Ascending aorta (tissue), 2 donors: ENCODE measurements at regions not wholly inside any gene's neighbourhood (a gene's known extent, or its start where the extent isn't known, plus 50 kb on each side); places are given as distances from the start of the nearest gene placed in this dataset.

ENCODE experiments used
- DNase-seq, 2 donors: peaks; one replicate each; pipeline ENCODE4 v3.0.0-alpha.2; 2019; ENCODE audit warnings: low spot score in 2 of 2
- H3K27ac ChIP-seq, 2 donors: fragments of 200-600 bp; sonication (generic); one replicate each; pipeline ENCODE4 v1.5.1; 2016 to 2017; ENCODE audit warnings: mild to moderate bottlenecking in 1 of 2
- H3K27me3 ChIP-seq: fragments of 200-600 bp; sonication (generic); one replicate; pipeline ENCODE4 v1.5.1; 2017
- H3K36me3 ChIP-seq, 2 donors: fragments of 200-600 bp; sonication (generic); one replicate each; pipeline ENCODE4 v1.5.1; 2016
- H3K4me1 ChIP-seq, 2 donors: fragments of 200-600 bp; sonication (generic); one replicate each; pipeline ENCODE4 v1.5.1; 2016 to 2017; ENCODE audit warnings: mild to moderate bottlenecking in 1 of 2
- H3K4me3 ChIP-seq, 2 donors: fragments of 200-600 bp; sonication (generic); one replicate each; pipeline ENCODE4 v1.5.1; 2016 to 2017; ENCODE audit warnings: mild to moderate bottlenecking in 1 of 2
- H3K9me3 ChIP-seq, 2 donors: fragments of 200-600 bp; sonication (generic); one replicate each; pipeline ENCODE4 v1.5.1; 2016
- intact Hi-C: fragments of 100-400 bp; cut with DNase I; formaldehyde crosslinking; loops from one replicate; pipeline ENCODE4 v1.15.1; 2023
- TF ChIP-seq, protein P1 (sequence below), 3 experiments: fragments of 200-600 bp in 2 of 3; fragments of 450-650 bp in 1 of 3; sonication (generic) in 2 of 3; IDR thresholded peaks; one replicate each; pipeline ENCODE4 v1.5.1; 2016 to 2019; ENCODE audit warnings: antibody characterized with exemption in 3 of 3, mild to moderate bottlenecking in 1 of 3, moderate library complexity in 1 of 3

- Histone ChIP-seq H3K4me3 (no peak overlapping the region), H3K27ac (no peak overlapping the region), H3K4me1 (no peaks in the 10 kb centered on the region), H3K36me3 (no peaks in the 10 kb centered on the region), H3K9me3 (no peaks in the 10 kb centered on the region), H3K27me3 (no peaks in the 10 kb centered on the region)
- intact Hi-C loops, result loop anchor here (10.0 kb wide), 1 partner anchor 623 kb away; no protein-coding TSS in a partner anchor
- no peak for DNase-seq
- TF ChIP-seq, protein P1, sequence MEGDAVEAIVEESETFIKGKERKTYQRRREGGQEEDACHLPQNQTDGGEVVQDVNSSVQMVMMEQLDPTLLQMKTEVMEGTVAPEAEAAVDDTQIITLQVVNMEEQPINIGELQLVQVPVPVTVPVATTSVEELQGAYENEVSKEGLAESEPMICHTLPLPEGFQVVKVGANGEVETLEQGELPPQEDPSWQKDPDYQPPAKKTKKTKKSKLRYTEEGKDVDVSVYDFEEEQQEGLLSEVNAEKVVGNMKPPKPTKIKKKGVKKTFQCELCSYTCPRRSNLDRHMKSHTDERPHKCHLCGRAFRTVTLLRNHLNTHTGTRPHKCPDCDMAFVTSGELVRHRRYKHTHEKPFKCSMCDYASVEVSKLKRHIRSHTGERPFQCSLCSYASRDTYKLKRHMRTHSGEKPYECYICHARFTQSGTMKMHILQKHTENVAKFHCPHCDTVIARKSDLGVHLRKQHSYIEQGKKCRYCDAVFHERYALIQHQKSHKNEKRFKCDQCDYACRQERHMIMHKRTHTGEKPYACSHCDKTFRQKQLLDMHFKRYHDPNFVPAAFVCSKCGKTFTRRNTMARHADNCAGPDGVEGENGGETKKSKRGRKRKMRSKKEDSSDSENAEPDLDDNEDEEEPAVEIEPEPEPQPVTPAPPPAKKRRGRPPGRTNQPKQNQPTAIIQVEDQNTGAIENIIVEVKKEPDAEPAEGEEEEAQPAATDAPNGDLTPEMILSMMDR (IDR thresholded peaks at IDR 0.05), result no peak
Observed at GRCh38 chr18:56407646-56408180, 230.7 kb downstream of the TXNL1 start.

GRCh38 chr18:56402872-56403516 is 235.4 kb downstream of the TXNL1 start:
- DNase-seq, result peak in 1 of 2 donors; percentile 73
- no peak overlapping the region for H3K4me3 ChIP-seq
- no peaks in the 10 kb centered on the region for H3K9me3 ChIP-seq
- H3K27ac ChIP-seq, result peak overlapping the region; percentile 69 to 72
- intact Hi-C loops, result loop anchor here (10.0 kb wide), 1 partner anchor 618 kb away; no protein-coding TSS in a partner anchor
- H3K36me3 ChIP-seq, result no peaks in the 10 kb centered on the region
- H3K4me1 ChIP-seq, result no peaks in the 10 kb centered on the region
- no peaks in the 10 kb centered on the region for H3K27me3 ChIP-seq
- TF ChIP-seq, protein P1 (IDR thresholded peaks at IDR 0.05), result no peak

GRCh38 chr18:56393870-56394269 is 244.5 kb downstream of the TXNL1 start:
- Histone ChIP-seq H3K27ac (no peak overlapping the region), H3K4me1 (no peaks in the 10 kb centered on the region), H3K9me3 (no peaks in the 10 kb centered on the region), H3K36me3 (no peaks in the 10 kb centered on the region), H3K4me3 (no peak overlapping the region), H3K27me3 (no peaks in the 10 kb centered on the region)
- intact Hi-C loops, result no loop called here
- TF ChIP-seq, protein P1 (IDR thresholded peaks at IDR 0.05), result no peak
- DNase-seq, result no peak

- intact Hi-C loops, result no loop called here
- H3K36me3 ChIP-seq, result no peaks in the 10 kb centered on the region
- H3K27ac ChIP-seq, result no peak overlapping the region
- TF ChIP-seq, protein P1 (IDR thresholded peaks at IDR 0.05), result no peak
- H3K4me1 ChIP-seq, result no peaks in the 10 kb centered on the region
- no peak for DNase-seq
- no peak overlapping the region for H3K4me3 ChIP-seq
- no peaks in the 10 kb centered on the region for H3K9me3 ChIP-seq
- no peaks in the 10 kb centered on the region for H3K27me3 ChIP-seq
Observed at GRCh38 chr18:56391931-56392590, 246.3 kb downstream of the TXNL1 start.

- Histone ChIP-seq H3K9me3 (no peaks in the 10 kb centered on the region), H3K27ac (no peak overlapping the region), H3K4me1 (no peaks in the 10 kb centered on the region), H3K27me3 (no peaks in the 10 kb centered on the region), H3K4me3 (no peak overlapping the region), H3K36me3 (no peaks in the 10 kb centered on the region)
- TF ChIP-seq, protein P1 (IDR thresholded peaks at IDR 0.05), result no peak
- intact Hi-C loops, result no loop called here
- DNase-seq, result no peak
Observed at GRCh38 chr18:56390626-56391025, 247.8 kb downstream of the TXNL1 start.
